ENCODE measurements at regions not wholly inside any gene's neighbourhood (a gene's known extent, or its start where the extent isn't known, plus 50 kb on each side); places are given as distances from the start of the nearest gene placed in this dataset.

- no peak for ATAC-seq
- BruUV-seq (replicated peaks), result no TSS peak
- 0% methylated on average over 1 of the region's 1 CpG for WGBS (ENCODE audit: insufficient coverage, low coverage, missing lambda C conversion rate)
- no peak overlapping the region for H3K27ac ChIP-seq (ENCODE audit: extremely low read depth, low read depth, low read length)
- no peak overlapping the region for H3K4me3 ChIP-seq
- no peaks in the 10 kb centered on the region for H3K79me2 ChIP-seq (ENCODE audit: control insufficient read depth, insufficient read depth, low read length)
- CTCF ChIA-PET (ENCODE audit: low intra/inter-chr PET ratio), result no interaction called here
- H3K4me1 ChIP-seq (replicated peaks in 1 of 2; ENCODE audit: control insufficient read depth in 2 of 2, insufficient read depth in 2 of 2, low read length in 2 of 2), result no peaks in the 10 kb centered on the region
- no peaks in the 10 kb centered on the region for H3K9me1 ChIP-seq (ENCODE audit: control insufficient read depth, insufficient read depth, low read length)
- H3K27me3 ChIP-seq (ENCODE audit: control insufficient read depth in 2 of 2, insufficient read depth in 2 of 2, low read length in 2 of 2), result no peaks in the 10 kb centered on the region
- intact Hi-C loops (cut with micrococcal nuclease) (no loop called here), in situ Hi-C loops (cut with MboI) (no loop called here)
- H3K4me2 ChIP-seq (ENCODE audit: insufficient read depth, low read length), result no peak overlapping the region
- H3K9me3 ChIP-seq (replicated peaks; ENCODE audit: control insufficient read depth, insufficient read depth, low read depth, low read length), result no peaks in the 10 kb centered on the region
- H4K20me1 ChIP-seq (replicated peaks; ENCODE audit: control insufficient read depth, insufficient read depth, low read length), result no peaks in the 10 kb centered on the region
- no peak for FAIRE-seq
- H2AFZ ChIP-seq (ENCODE audit: low read depth, low read length), result no peak overlapping the region
- no peak overlapping the region for H3K9ac ChIP-seq (ENCODE audit: insufficient read depth in 1 of 2, low read depth in 2 of 2, low read length in 2 of 2)
- POLR2A ChIA-PET, result no interaction called here
- no peak for DNase-seq (ENCODE audit: extremely low read depth in 1 of 4, low spot score in 3 of 4)
- no peaks in the 10 kb centered on the region for H3K36me3 ChIP-seq (ENCODE audit: control insufficient read depth, insufficient read depth, low read length)
- TF ChIP-seq SFPQ (IDR thresholded peaks at IDR 0.05; ENCODE audit: low read depth, low read length) (no peak), ZNF184 (CRISPR knock-in tag; IDR thresholded peaks at IDR 0.05) (no peak), ZKSCAN1 (IDR thresholded peaks at IDR 0.05; ENCODE audit: low read depth, low read length) (no peak), EP400 (IDR thresholded peaks at IDR 0.05) (no peak), ZNF445 (CRISPR knock-in tag; IDR thresholded peaks at IDR 0.05; ENCODE audit: low read depth) (no peak), RBM14 (IDR thresholded peaks at IDR 0.05; ENCODE audit: borderline replicate concordance, insufficient read depth, low read depth, low read length) (no peak), ASH1L (IDR thresholded peaks at IDR 0.05; ENCODE audit: borderline replicate concordance, low read depth, partially characterized antibody) (no peak), ELF4 (CRISPR knock-in tag; IDR thresholded peaks at IDR 0.05) (no peak), ZNF143 (CRISPR knock-in tag; IDR thresholded peaks at IDR 0.05) (no peak), HIVEP1 (CRISPR knock-in tag; IDR thresholded peaks at IDR 0.05) (no peak), ZNF282 (CRISPR knock-in tag; IDR thresholded peaks at IDR 0.05) (no peak), HMGN3 (IDR thresholded peaks at IDR 0.05; ENCODE audit: borderline replicate concordance, extremely low read depth, insufficient read length, low read depth, low read length) (no peak)
These were observed 132.5 kb downstream of the OSR1 start for GRCh38 chr2:19225931-19226330.
